ENCODE measurements at regions not wholly inside any gene's neighbourhood (a gene's known extent, or its start where the extent isn't known, plus 50 kb on each side); places are given as distances from the start of the nearest gene placed in this dataset.
"Not testable (repeated sequence)": the region's sequence is repeated elsewhere in the genome, so short reads cannot be mapped to it uniquely, and the experiment has no call there.

GRCh38 chr1:794918-795584, 108.6 kb upstream of the OR4F16 start:
- DNase-seq (peak in 1 of 2 donors; percentile 38), ATAC-seq (peak; percentile 67 to 95 (median 92))
- H3K36me3 ChIP-seq; H3K27me3 ChIP-seq; intact Hi-C loops (cut with DNase I); H3K4me3 ChIP-seq; H3K9me3 ChIP-seq: not testable (repeated sequence)
- WGBS, 2 donors = 20% methylated on average over 7 to 9 of the region's 9 CpGs
- Histone ChIP-seq H3K27ac (peak overlapping the region in 7 of 10 donors; percentile 35 to 79 (median 57)), H3K4me1 (peaks cover 0 to 22% (median 8%) of the 10 kb centered on the region in 9 donors)

GRCh38 chr1:797649-798048, 111.2 kb upstream of the OR4F16 start:
- H3K4me3 ChIP-seq; H3K9me3 ChIP-seq; H3K36me3 ChIP-seq; H3K27me3 ChIP-seq; DNase-seq; H3K27ac ChIP-seq; ATAC-seq; intact Hi-C loops (cut with DNase I): not testable (repeated sequence)
- H3K4me1 ChIP-seq = peaks cover 0 to 22% (median 8%) of the 10 kb centered on the region in 9 donors
- 13 to 65% methylated on average over 1 to 2 of the region's 6 CpGs for WGBS, 2 donors

DNA sequence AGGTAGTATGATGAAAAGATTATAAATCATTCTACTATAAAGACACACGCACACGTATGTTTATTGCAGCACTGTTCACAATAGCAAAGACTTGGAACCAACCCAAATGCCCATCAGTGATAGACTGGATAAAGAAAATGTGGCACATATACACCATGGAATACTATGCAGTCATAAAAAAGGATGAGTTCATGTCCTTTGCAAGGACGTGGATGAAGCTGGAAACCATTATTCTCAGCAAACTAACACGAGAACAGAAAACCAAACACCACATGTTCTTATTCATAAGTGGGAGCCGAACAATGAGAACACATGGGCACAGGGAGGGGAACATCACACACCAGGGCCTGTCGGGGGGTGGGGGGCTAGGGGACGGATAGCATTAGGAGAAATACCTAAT, 113.9 kb upstream of the OR4F16 start:
- WGBS, 2 donors = 99 to 100% methylated on average over 5 of the region's 7 CpGs
- H3K27me3 ChIP-seq; intact Hi-C loops (cut with DNase I); H3K4me1 ChIP-seq; H3K4me3 ChIP-seq; H3K27ac ChIP-seq; DNase-seq; H3K36me3 ChIP-seq; ATAC-seq; H3K9me3 ChIP-seq: not testable (repeated sequence)

GRCh38 chr1:804378-805115, 118.1 kb upstream of the OR4F16 start:
- 67 to 69% methylated on average over 4 to 5 of the region's 6 CpGs for WGBS, 2 donors
- ATAC-seq; H3K27me3 ChIP-seq; H3K9me3 ChIP-seq; H3K36me3 ChIP-seq; intact Hi-C loops (cut with DNase I); H3K27ac ChIP-seq; H3K4me3 ChIP-seq; DNase-seq; H3K4me1 ChIP-seq: not testable (repeated sequence)

GRCh38 chr1:805310-805709, 118.4 kb upstream of the SAMD11 start:
- H3K27ac ChIP-seq; ATAC-seq; H3K4me3 ChIP-seq; H3K36me3 ChIP-seq; H3K27me3 ChIP-seq; DNase-seq; H3K9me3 ChIP-seq; intact Hi-C loops (cut with DNase I); H3K4me1 ChIP-seq: not testable (repeated sequence)
- 97 to 98% methylated on average over 5 of the region's 5 CpGs for WGBS, 2 donors

GRCh38 chr1:807066-807465, 116.7 kb upstream of the SAMD11 start:
- H3K4me3 ChIP-seq; H3K4me1 ChIP-seq; H3K27me3 ChIP-seq; DNase-seq; intact Hi-C loops (cut with DNase I); H3K36me3 ChIP-seq; H3K9me3 ChIP-seq: not testable (repeated sequence)
- peak in 4 of 8 donors; percentile 22 to 57 (median 31) for ATAC-seq
- 100% methylated on average over 1 of the region's 3 CpGs; no CpG with 5 or more reads in 1 of the 2 donors for WGBS, 2 donors
- H3K27ac ChIP-seq = peak overlapping the region in 2 of 10 donors; percentile 36 to 44

GRCh38 chr1:807699-808390, 115.9 kb upstream of the SAMD11 start:
- H3K9me3 ChIP-seq; DNase-seq; H3K27me3 ChIP-seq; intact Hi-C loops (cut with DNase I); H3K4me1 ChIP-seq; H3K36me3 ChIP-seq; H3K4me3 ChIP-seq: not testable (repeated sequence)
- H3K27ac ChIP-seq = peak overlapping the region in 2 of 10 donors; percentile 36 to 44
- 46 to 58% methylated on average over 2 of the region's 4 CpGs for WGBS, 2 donors
- peak in 5 of 8 donors; percentile 10 to 61 (median 42) for ATAC-seq

- DNase-seq; H3K9me3 ChIP-seq; H3K4me1 ChIP-seq; ATAC-seq; H3K36me3 ChIP-seq; H3K27ac ChIP-seq; intact Hi-C loops (cut with DNase I); H3K27me3 ChIP-seq; H3K4me3 ChIP-seq: not testable (repeated sequence)
- 57 to 63% methylated on average over 2 of the region's 2 CpGs for WGBS, 2 donors
Measured at GRCh38 chr1:810949-811348, 112.8 kb upstream of the SAMD11 start.

DNA sequence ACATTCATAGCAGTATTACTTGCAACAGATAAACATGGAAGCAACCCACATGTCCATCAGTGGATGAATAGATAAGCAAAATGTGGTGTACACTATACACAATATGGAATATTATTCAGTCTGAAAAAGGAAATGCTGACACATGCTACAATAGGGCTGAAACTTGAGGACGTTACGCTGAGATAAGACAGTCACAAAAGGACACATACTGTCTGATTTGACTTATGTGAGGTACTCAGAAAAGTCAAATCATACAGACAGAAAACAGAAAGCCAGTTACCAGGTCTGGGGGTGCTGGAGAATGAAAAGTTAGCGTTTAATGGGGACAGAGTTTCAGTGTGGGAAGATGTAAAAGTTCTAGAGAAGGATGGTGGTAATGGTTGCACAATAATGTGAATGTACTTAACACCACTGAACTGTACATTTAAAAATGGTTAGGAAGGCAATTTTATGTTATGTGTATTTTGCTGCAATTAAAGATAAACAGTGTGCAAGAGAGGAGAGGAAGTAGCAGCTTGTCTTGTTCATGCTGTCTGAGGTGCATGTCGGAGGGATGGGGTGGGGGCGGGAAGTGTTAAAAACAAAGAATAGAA, 111.1 kb upstream of the SAMD11 start:
- ATAC-seq; H3K36me3 ChIP-seq; H3K27ac ChIP-seq; DNase-seq; H3K27me3 ChIP-seq; intact Hi-C loops (cut with DNase I); H3K9me3 ChIP-seq; H3K4me3 ChIP-seq: not testable (repeated sequence)
- H3K4me1 ChIP-seq = peaks cover 0 to 17% (median 9%) of the 10 kb centered on the region in 9 donors
- 92 to 93% methylated on average over 5 of the region's 5 CpGs for WGBS, 2 donors

- intact Hi-C loops (cut with DNase I) = not testable (repeated sequence)
Measured at GRCh38 chr1:814543-814942, 109.2 kb upstream of the SAMD11 start.

More at GRCh38 chr1:814543-814942, 109.2 kb upstream of the SAMD11 start:
- 70 to 81% methylated on average over 3 to 5 of the region's 7 CpGs for WGBS, 2 donors
- H3K36me3 ChIP-seq, ATAC-seq, H3K9me3 ChIP-seq, H3K27ac ChIP-seq, H3K27me3 ChIP-seq, DNase-seq, H3K4me3 ChIP-seq: not testable (repeated sequence)
- H3K4me1 ChIP-seq = peaks cover 0 to 26% (median 9%) of the 10 kb centered on the region in 9 donors
